Right atrium auricular region (tissue), 2 donors: ENCODE measurements at regions not wholly inside any gene's neighbourhood (a gene's known extent, or its start where the extent isn't known, plus 50 kb on each side); places are given as distances from the start of the nearest gene placed in this dataset.

Experiments
- DNase-seq: peaks from one replicate; pipeline ENCODE4 v3.0.0-alpha.2; 2019; ENCODE audit warnings: low spot score
- H3K27ac ChIP-seq, 2 donors: fragments of 200-600 bp; sonication (generic); 1 replicate in 1 of 2; 2 replicates in 1 of 2; pipeline ENCODE4 v1.5.1; 2016 to 2019
- H3K27me3 ChIP-seq, 2 donors: fragments of 200-600 bp; sonication (generic); one replicate each; pipeline versions ENCODE4 v1.5.1 to v1.6.0; 2017 to 2019
- H3K36me3 ChIP-seq: fragments of 200-600 bp; sonication (generic); one replicate; pipeline ENCODE4 v1.5.1; 2016
- H3K4me1 ChIP-seq, 2 donors: fragments of 200-600 bp; sonication (generic); one replicate each; pipeline versions ENCODE4 v1.5.1 to v1.6.0; 2017 to 2019
- H3K4me3 ChIP-seq, 2 donors: fragments of 200-600 bp; sonication (generic); 1 replicate in 1 of 2; 2 replicates in 1 of 2; pipeline ENCODE4 v1.5.1; 2017 to 2019; ENCODE audit warnings: mild to moderate bottlenecking in 1 of 2, moderate library complexity in 1 of 2
- H3K9me3 ChIP-seq, 2 donors: fragments of 200-600 bp; sonication (generic); one replicate each; pipeline ENCODE4 v1.5.1; 2019
- TF ChIP-seq, protein P1 (sequence below), 2 donors: fragments of 200-600 bp; sonication (generic); IDR thresholded peaks; one replicate each; pipeline ENCODE4 v1.5.1; 2019; ENCODE audit warnings: antibody characterized with exemption in 2 of 2

DNA sequence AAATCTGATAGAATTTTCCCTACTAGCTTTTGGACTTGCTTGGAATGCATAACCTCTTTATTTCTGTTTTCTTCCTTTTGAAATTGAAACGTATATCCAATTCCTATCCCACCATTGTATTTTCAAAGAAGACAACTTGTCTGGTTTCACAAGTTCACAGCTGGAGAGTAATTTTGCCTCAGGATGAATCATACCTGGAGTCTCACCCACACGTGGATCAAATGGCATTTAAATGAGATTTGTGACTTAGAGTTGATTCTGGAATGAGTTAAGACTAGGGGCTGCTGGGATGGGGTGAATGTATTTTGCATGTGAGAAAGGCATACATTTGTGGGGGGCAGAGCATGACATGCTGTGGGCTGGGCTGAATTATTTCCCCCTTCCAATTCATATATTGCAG is 516.5 kb upstream of the MGAT4C start:
- Histone ChIP-seq H3K27me3 (no peaks in the 10 kb centered on the region), H3K4me3 (no peak overlapping the region), H3K36me3 (no peaks in the 10 kb centered on the region), H3K4me1 (no peaks in the 10 kb centered on the region), H3K27ac (no peak overlapping the region), H3K9me3 (no peaks in the 10 kb centered on the region)
- no peak for DNase-seq
- TF ChIP-seq, protein P1, sequence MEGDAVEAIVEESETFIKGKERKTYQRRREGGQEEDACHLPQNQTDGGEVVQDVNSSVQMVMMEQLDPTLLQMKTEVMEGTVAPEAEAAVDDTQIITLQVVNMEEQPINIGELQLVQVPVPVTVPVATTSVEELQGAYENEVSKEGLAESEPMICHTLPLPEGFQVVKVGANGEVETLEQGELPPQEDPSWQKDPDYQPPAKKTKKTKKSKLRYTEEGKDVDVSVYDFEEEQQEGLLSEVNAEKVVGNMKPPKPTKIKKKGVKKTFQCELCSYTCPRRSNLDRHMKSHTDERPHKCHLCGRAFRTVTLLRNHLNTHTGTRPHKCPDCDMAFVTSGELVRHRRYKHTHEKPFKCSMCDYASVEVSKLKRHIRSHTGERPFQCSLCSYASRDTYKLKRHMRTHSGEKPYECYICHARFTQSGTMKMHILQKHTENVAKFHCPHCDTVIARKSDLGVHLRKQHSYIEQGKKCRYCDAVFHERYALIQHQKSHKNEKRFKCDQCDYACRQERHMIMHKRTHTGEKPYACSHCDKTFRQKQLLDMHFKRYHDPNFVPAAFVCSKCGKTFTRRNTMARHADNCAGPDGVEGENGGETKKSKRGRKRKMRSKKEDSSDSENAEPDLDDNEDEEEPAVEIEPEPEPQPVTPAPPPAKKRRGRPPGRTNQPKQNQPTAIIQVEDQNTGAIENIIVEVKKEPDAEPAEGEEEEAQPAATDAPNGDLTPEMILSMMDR (IDR thresholded peaks at IDR 0.05), result no peak

DNA sequence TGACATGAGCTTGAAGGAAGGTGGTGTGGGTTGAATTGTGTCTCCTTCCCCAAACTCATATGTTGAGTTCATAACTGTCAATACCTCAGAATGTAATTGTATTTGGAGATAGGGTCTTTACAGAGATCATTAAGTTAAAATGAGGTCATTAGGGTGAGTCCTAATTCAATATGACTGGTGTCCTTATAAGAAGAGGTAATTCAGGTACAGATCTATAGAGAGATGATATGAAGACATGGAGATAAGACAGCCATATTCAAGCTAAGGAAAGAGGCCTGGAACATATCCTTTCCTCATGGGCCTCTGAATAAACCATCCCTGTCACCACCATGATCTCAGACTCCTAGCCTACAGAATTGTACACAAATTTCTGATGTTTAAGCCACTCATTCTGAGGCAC is 514.7 kb upstream of the MGAT4C start:
- DNase-seq, result no peak
- no peaks in the 10 kb centered on the region for H3K4me1 ChIP-seq
- no peak overlapping the region for H3K4me3 ChIP-seq
- no peaks in the 10 kb centered on the region for H3K27me3 ChIP-seq
- no peak overlapping the region for H3K27ac ChIP-seq
- no peaks in the 10 kb centered on the region for H3K9me3 ChIP-seq
- no peaks in the 10 kb centered on the region for H3K36me3 ChIP-seq
- TF ChIP-seq, protein P1 (IDR thresholded peaks at IDR 0.05), result no peak

DNA sequence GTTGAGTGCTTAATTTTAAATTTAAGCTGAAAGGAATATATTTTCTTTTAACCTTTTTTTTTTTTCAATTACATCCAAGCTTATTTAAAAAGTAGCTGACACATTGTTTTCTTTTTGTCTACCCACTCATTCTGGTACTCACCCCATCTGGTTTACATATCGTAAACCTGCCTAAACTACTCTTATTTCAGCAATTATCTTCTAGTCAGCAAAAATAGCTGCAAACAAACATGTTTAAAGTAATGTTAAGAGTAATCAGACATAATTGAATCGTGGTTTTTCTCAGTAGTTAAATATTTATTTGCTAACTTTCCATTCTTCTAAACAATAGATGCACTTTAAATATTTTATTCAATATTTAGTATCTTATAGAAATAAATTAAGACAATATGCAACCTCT is 492.7 kb upstream of the MGAT4C start:
- H3K4me3 ChIP-seq, result no peak overlapping the region
- TF ChIP-seq, protein P1 (IDR thresholded peaks at IDR 0.05), result no peak
- no peaks in the 10 kb centered on the region for H3K36me3 ChIP-seq
- H3K27me3 ChIP-seq, result no peaks in the 10 kb centered on the region
- H3K4me1 ChIP-seq, result no peaks in the 10 kb centered on the region
- no peaks in the 10 kb centered on the region for H3K9me3 ChIP-seq
- no peak overlapping the region for H3K27ac ChIP-seq
- DNase-seq, result no peak

DNA sequence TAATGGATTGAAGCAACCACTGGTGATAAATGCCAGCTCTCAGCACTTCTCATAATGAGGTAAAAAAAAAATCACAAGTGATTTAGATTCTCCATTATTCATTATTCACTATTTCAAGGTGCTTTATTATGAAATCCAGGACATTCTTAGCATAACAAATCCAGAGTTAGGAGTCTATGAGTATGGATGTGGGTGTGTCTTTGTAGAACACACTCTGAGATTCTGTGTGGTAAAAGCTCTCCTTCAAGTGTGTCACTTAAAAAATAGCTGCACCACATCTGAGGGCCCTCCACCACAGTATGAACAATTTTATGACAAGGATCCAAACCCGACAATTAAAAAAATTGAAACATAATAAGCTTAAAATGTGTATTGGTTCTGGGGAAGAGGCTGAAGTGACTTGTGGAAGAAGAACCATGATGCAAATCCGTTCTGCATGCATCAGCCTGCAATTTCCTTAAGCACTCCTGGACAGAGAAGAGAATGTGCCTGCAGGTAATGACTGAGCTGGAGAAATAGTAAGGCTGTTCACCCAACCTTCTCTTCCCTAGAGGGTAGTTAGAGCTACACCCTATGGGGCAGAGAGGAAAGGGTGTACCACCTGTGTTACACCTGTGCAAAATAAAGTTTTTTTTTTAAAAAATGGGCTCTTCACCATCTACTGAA is 488.5 kb upstream of the MGAT4C start:
- DNase-seq, result no peak
- no peak overlapping the region for H3K27ac ChIP-seq
- no peaks in the 10 kb centered on the region for H3K9me3 ChIP-seq
- TF ChIP-seq, protein P1 (IDR thresholded peaks at IDR 0.05), result no peak
- H3K27me3 ChIP-seq, result no peaks in the 10 kb centered on the region
- H3K4me3 ChIP-seq, result no peak overlapping the region
- H3K36me3 ChIP-seq, result no peaks in the 10 kb centered on the region
- no peaks in the 10 kb centered on the region for H3K4me1 ChIP-seq

DNA sequence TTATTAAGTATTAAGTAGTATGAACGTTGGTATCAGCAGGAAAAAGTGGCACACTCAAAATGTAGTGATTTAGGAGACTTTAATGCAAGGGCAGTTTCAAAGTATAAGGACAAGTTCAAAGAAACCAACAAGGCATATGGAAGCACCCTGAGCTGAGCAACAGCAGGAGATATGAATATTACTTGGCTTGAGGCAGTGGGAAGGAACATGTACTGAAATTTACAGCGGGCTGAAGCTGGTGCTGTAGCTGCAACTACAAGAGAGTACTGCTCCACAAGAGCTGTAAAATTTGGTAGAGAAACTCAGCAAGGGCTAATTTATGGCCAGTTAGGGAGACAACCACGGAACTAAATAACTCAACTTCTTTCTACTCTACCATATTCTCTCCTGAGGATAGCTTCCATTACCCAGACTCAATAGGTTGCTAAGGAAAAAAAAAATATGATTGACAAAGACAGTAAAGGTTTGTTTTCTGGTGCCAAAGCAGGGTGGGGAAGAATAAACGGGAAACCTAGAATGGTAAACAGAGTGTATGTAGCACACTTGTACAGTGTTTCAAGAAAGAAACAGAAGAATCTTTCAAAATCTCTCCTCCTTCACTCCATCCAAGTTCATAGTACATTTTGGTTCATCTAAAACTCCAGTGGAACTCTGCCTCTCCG is 487.8 kb upstream of the MGAT4C start:
- TF ChIP-seq, protein P1 (IDR thresholded peaks at IDR 0.05), result no peak
- H3K9me3 ChIP-seq, result no peaks in the 10 kb centered on the region
- H3K36me3 ChIP-seq, result no peaks in the 10 kb centered on the region
- no peak for DNase-seq
- no peaks in the 10 kb centered on the region for H3K4me1 ChIP-seq
- no peak overlapping the region for H3K4me3 ChIP-seq
- no peaks in the 10 kb centered on the region for H3K27me3 ChIP-seq
- no peak overlapping the region for H3K27ac ChIP-seq

DNA sequence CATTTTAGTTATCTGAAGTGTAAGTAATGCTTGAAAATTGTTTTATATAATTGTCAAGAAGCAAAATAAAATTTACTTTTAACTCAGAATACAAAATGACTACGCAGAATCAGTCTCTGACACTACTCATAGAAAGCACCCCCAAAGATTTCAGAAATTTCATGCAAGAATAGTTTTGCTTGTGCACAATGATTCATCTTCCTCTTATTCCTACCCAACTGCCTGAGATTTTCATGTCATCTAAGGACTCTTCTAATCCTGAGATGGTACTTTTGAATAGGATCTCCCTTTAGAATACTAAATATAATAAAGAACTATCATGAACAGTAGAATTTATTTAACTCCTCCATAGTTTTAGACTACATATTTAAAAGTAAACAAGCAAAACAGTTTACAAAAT is 485.3 kb upstream of the MGAT4C start:
- no peaks in the 10 kb centered on the region for H3K4me1 ChIP-seq
- H3K36me3 ChIP-seq, result no peaks in the 10 kb centered on the region
- no peak overlapping the region for H3K27ac ChIP-seq
- H3K9me3 ChIP-seq, result no peaks in the 10 kb centered on the region
- no peak overlapping the region for H3K4me3 ChIP-seq
- TF ChIP-seq, protein P1 (IDR thresholded peaks at IDR 0.05), result no peak
- DNase-seq, result no peak
- H3K27me3 ChIP-seq, result no peaks in the 10 kb centered on the region
